HEK293 (cell line): ENCODE measurements at regions not wholly inside any gene's neighbourhood (a gene's known extent, or its start where the extent isn't known, plus 50 kb on each side); places are given as distances from the start of the nearest gene placed in this dataset.

Source experiments
- CTCF ChIA-PET: fragments of 350-600 bp; formaldehyde crosslinking; extraction: SDS; loops from one replicate; lab custom pipeline; 2021; ENCODE audit warnings: antibody characterized with exemption; lab: Yijun Ruan, JAX
- POLR2A ChIA-PET: fragments of 300-600 bp; formaldehyde crosslinking; extraction: SDS; loops from one replicate; lab custom pipeline; 2020; ENCODE audit warnings: antibody characterized with exemption, inconsistent platforms; lab: Yijun Ruan, JAX
- H3K27ac ChIP-seq: fragments of 200-500 bp; sonication (Bioruptor generic); 2 replicates; pipeline ENCODE4 v1.5.1; 2014; ENCODE audit warnings: low read depth, low read length, control low read depth, inconsistent platforms; ENCODE audit errors: extremely low read depth
- H3K36me3 ChIP-seq, 2 experiments: fragments of 200-500 bp in 1 of 2; sonication (Bioruptor generic) in 1 of 2; 1 replicate in 1 of 2; 2 replicates in 1 of 2; pipeline ENCODE4 v1.5.1; 2014 to 2017; ENCODE audit warnings: inconsistent platforms in 2 of 2, low read length in 2 of 2; ENCODE audit not compliant: control insufficient read depth in 2 of 2, insufficient read depth in 1 of 2
- H3K4me1 ChIP-seq: fragments of 200-500 bp; sonication (Bioruptor generic); 2 replicates; pipeline ENCODE4 v1.5.1; 2014; ENCODE audit warnings: mild to moderate bottlenecking, low read length, inconsistent platforms; ENCODE audit not compliant: control insufficient read depth, insufficient read depth
- H3K4me3 ChIP-seq: 2 replicates; pipeline ENCODE4 v1.5.1; 2011; ENCODE audit warnings: low read depth, mild to moderate bottlenecking, control low read depth, low read length, moderate library complexity
- H3K9me3 ChIP-seq: fragments of 200-500 bp; sonication (Bioruptor generic); 2 replicates; pipeline ENCODE4 v1.5.1; 2014; ENCODE audit warnings: low read depth, low read length, inconsistent platforms; ENCODE audit not compliant: control insufficient read depth, insufficient read depth
- HOXD13 ChIP-seq: sonication (generic); formaldehyde crosslinking; IDR thresholded peaks from 2 replicates; pipeline ENCODE4 v1.8.0; 2022; ENCODE audit warnings: missing genetic modification reagents, borderline replicate concordance
- IKZF3 ChIP-seq: fragments of 450-650 bp; IDR thresholded peaks from 2 replicates; pipeline ENCODE4 v1.5.0; 2018; ENCODE audit warnings: missing biosample characterization, mild to moderate bottlenecking, missing genetic modification characterization, moderate library complexity
- SP3 ChIP-seq: fragments of 450-650 bp; formaldehyde crosslinking; IDR thresholded peaks from 2 replicates; pipeline ENCODE4 v1.5.1; 2016; ENCODE audit warnings: missing biosample characterization, missing genetic modification characterization
- TSHZ1 ChIP-seq: fragments of 450-650 bp; formaldehyde crosslinking; IDR thresholded peaks from 2 replicates; pipeline ENCODE4 v1.5.1; 2016; ENCODE audit warnings: missing biosample characterization, missing genetic modification characterization, borderline replicate concordance
- ZNF19 ChIP-seq: fragments of 450-650 bp; formaldehyde crosslinking; IDR thresholded peaks from 2 replicates; pipeline ENCODE4; 2016; ENCODE audit warnings: missing biosample characterization, missing genetic modification characterization, low read depth
- ZNF23 ChIP-seq: fragments of 450-650 bp; formaldehyde crosslinking; IDR thresholded peaks from 2 replicates; pipeline ENCODE4 v1.5.1; 2016; ENCODE audit warnings: missing biosample characterization, missing genetic modification characterization, borderline replicate concordance
- ZNF311 ChIP-seq: fragments of 450-650 bp; formaldehyde crosslinking; IDR thresholded peaks from 2 replicates; pipeline ENCODE4 v1.5.1; 2017; ENCODE audit warnings: missing biosample characterization, missing genetic modification characterization, borderline replicate concordance
- ZNF830 ChIP-seq: fragments of 450-650 bp; IDR thresholded peaks from 2 replicates; pipeline ENCODE4 v1.5.0; 2018; ENCODE audit warnings: missing biosample characterization, missing genetic modification characterization, low read depth, mild to moderate bottlenecking, moderate library complexity
- ZSCAN18 ChIP-seq: fragments of 450-650 bp; formaldehyde crosslinking; IDR thresholded peaks from 2 replicates; pipeline ENCODE4 v1.5.1; 2016; ENCODE audit warnings: missing biosample characterization, missing genetic modification characterization
- TF ChIP-seq, protein P1 (sequence below): fragments of 450-650 bp; formaldehyde crosslinking; conservative IDR thresholded peaks from 2 replicates; pipeline ENCODE4 v1.5.1; 2016; ENCODE audit warnings: low read depth, missing biosample characterization, missing genetic modification characterization
- TF ChIP-seq, protein P2 (sequence below): fragments of 450-650 bp; IDR thresholded peaks from 2 replicates; pipeline ENCODE4 v1.5.1; 2018; ENCODE audit warnings: missing biosample characterization, mild to moderate bottlenecking, missing genetic modification characterization
- TF ChIP-seq, protein P3 (sequence below): fragments of 450-650 bp; formaldehyde crosslinking; IDR thresholded peaks from 2 replicates; pipeline ENCODE4 v1.5.1; 2016; ENCODE audit warnings: missing biosample characterization, missing genetic modification characterization

- TF ChIP-seq, protein P1, sequence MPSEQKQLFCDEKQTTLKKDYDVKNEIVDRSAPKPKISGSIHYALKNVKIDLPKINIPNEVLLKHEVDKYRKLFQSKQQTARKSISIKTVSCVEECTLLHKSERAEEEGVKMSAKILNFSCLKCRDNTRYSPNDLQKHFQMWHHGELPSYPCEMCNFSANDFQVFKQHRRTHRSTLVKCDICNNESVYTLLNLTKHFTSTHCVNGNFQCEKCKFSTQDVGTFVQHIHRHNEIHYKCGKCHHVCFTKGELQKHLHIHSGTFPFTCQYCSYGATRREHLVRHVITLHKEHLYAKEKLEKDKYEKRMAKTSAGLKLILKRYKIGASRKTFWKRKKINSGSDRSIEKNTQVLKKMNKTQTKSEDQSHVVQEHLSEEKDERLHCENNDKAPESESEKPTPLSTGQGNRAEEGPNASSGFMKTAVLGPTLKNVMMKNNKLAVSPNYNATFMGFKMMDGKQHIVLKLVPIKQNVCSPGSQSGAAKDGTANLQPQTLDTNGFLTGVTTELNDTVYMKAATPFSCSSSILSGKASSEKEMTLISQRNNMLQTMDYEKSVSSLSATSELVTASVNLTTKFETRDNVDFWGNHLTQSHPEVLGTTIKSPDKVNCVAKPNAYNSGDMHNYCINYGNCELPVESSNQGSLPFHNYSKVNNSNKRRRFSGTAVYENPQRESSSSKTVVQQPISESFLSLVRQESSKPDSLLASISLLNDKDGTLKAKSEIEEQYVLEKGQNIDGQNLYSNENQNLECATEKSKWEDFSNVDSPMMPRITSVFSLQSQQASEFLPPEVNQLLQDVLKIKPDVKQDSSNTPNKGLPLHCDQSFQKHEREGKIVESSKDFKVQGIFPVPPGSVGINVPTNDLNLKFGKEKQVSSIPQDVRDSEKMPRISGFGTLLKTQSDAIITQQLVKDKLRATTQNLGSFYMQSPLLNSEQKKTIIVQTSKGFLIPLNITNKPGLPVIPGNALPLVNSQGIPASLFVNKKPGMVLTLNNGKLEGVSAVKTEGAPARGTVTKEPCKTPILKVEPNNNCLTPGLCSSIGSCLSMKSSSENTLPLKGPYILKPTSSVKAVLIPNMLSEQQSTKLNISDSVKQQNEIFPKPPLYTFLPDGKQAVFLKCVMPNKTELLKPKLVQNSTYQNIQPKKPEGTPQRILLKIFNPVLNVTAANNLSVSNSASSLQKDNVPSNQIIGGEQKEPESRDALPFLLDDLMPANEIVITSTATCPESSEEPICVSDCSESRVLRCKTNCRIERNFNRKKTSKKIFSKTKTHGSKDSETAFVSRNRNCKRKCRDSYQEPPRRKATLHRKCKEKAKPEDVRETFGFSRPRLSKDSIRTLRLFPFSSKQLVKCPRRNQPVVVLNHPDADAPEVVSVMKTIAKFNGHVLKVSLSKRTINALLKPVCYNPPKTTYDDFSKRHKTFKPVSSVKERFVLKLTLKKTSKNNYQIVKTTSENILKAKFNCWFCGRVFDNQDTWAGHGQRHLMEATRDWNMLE, result no peak
Measured at GRCh38 chr6:112571488-112572270, 224.5 kb downstream of the RFPL4B start (continued).

- Histone ChIP-seq H3K4me1 (peaks cover 3% of the 10 kb centered on the region; the same call in 1 of the 2 replicates), H3K9me3 (no peaks in the 10 kb centered on the region), H3K4me3 (no peak overlapping the region), H3K36me3 (no peaks in the 10 kb centered on the region), H3K27ac (no peak overlapping the region)
- CTCF ChIA-PET, result interaction anchor here (0.5 kb wide), 1 partner anchor 61 kb away, joined by 3 read pairs; no protein-coding TSS in a partner anchor
- POLR2A ChIA-PET, result no interaction called here
- TF ChIP-seq ZSCAN18 (no peak), ZNF19 (no peak), IKZF3 (tag by site-specific recombination) (no peak), HOXD13 (no peak), SP3 (tag by site-specific recombination) (no peak), TSHZ1 (tag by site-specific recombination) (no peak), ZNF830 (tag by site-specific recombination) (no peak), ZNF23 (no peak), ZNF311 (tag by site-specific recombination) (no peak)
- TF ChIP-seq, protein P2, sequence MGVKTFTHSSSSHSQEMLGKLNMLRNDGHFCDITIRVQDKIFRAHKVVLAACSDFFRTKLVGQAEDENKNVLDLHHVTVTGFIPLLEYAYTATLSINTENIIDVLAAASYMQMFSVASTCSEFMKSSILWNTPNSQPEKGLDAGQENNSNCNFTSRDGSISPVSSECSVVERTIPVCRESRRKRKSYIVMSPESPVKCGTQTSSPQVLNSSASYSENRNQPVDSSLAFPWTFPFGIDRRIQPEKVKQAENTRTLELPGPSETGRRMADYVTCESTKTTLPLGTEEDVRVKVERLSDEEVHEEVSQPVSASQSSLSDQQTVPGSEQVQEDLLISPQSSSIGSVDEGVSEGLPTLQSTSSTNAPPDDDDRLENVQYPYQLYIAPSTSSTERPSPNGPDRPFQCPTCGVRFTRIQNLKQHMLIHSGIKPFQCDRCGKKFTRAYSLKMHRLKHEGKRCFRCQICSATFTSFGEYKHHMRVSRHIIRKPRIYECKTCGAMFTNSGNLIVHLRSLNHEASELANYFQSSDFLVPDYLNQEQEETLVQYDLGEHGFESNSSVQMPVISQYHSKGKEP (tag by site-specific recombination), result no peak
- TF ChIP-seq, protein P3, sequence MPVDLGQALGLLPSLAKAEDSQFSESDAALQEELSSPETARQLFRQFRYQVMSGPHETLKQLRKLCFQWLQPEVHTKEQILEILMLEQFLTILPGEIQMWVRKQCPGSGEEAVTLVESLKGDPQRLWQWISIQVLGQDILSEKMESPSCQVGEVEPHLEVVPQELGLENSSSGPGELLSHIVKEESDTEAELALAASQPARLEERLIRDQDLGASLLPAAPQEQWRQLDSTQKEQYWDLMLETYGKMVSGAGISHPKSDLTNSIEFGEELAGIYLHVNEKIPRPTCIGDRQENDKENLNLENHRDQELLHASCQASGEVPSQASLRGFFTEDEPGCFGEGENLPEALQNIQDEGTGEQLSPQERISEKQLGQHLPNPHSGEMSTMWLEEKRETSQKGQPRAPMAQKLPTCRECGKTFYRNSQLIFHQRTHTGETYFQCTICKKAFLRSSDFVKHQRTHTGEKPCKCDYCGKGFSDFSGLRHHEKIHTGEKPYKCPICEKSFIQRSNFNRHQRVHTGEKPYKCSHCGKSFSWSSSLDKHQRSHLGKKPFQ (tag by site-specific recombination), result no peak
Measured at GRCh38 chr6:112574190-112574589, 227.1 kb downstream of the RFPL4B start.
